Endothelial cell of umbilical vein (primary cell): ENCODE measurements at regions not wholly inside any gene's neighbourhood (a gene's known extent, or its start where the extent isn't known, plus 50 kb on each side); places are given as distances from the start of the nearest gene placed in this dataset.

Experiments used
- BruUV-seq: library from RNA; stranded (reverse); fragments of 400-500 nt; replicated peaks from 2 replicates; lab custom pipeline; 2021; lab: Mats Ljungman, UMichigan
- CTCF ChIA-PET: fragments of 300-600, 350-600 bp; sonication (Branson Sonifier 250); formaldehyde crosslinking; loops from one replicate; lab custom pipeline; 2021; ENCODE audit warnings: antibody characterized with exemption, inconsistent platforms; lab: Charles Lee
- POLR2A ChIA-PET: fragments of 300-600, 350-600 bp; sonication (Branson Sonifier 250); formaldehyde crosslinking; loops from one replicate; lab custom pipeline; 2021; ENCODE audit warnings: antibody characterized with exemption, inconsistent platforms; lab: Charles Lee
- DNase-seq: peaks from one replicate; pipeline ENCODE4 v3.0.0-alpha.2; 2011; ENCODE audit warnings: low read depth, low spot score
- FAIRE-seq: peaks from 2 replicates; lab custom pipeline; 2011; peaks lifted over from hg19 to GRCh38; lab: Jason Lieb, UNC
- H2AFZ ChIP-seq: 2 replicates; pipeline ENCODE4 v1.6.0; 2012; ENCODE audit warnings: low read depth, low read length, control low read depth, inconsistent platforms
- H3K27ac ChIP-seq: 2 replicates; pipeline ENCODE4 v1.5.1; 2011; ENCODE audit warnings: low read depth, mild to moderate bottlenecking, control low read depth, low read length, moderate library complexity; ENCODE audit not compliant: insufficient read depth
- H3K27me3 ChIP-seq, 2 experiments: 2 replicates each; pipeline versions ENCODE4 v1.6.0 to v1.6.1; 2011; ENCODE audit warnings: low read length in 2 of 2, mixed read lengths in 1 of 2; ENCODE audit not compliant: control insufficient read depth in 2 of 2, insufficient read depth in 2 of 2
- H3K36me3 ChIP-seq, 2 experiments: 2 replicates in 1 of 2; 3 replicates in 1 of 2; pipeline ENCODE4 v1.5.1; 2011; ENCODE audit warnings: low read length in 2 of 2, mild to moderate bottlenecking in 1 of 2, moderate library complexity in 1 of 2; ENCODE audit not compliant: control insufficient read depth in 2 of 2, insufficient read depth in 2 of 2; ENCODE audit errors: extremely low read depth in 1 of 2
- H3K4me1 ChIP-seq: 3 replicates; pipeline ENCODE4 v1.5.1; 2011; ENCODE audit warnings: mild to moderate bottlenecking, low read length; ENCODE audit not compliant: control insufficient read depth, insufficient read depth; ENCODE audit errors: extremely low read depth
- H3K4me2 ChIP-seq: 2 replicates; pipeline ENCODE4 v1.6.1; 2011; ENCODE audit warnings: low read length, control low read depth, mixed read lengths; ENCODE audit not compliant: insufficient read depth
- H3K4me3 ChIP-seq, 3 experiments: fragments of 200-600 bp in 1 of 3; sonication (generic), shearing (Covaris generic) in 1 of 3; replicated peaks in 1 of 3; 2 replicates each; pipeline ENCODE4 v1.5.1; 2011 to 2016; ENCODE audit warnings: control low read depth in 3 of 3, low read length in 3 of 3, mild to moderate bottlenecking in 2 of 3, inconsistent platforms in 1 of 3, low read depth in 1 of 3, moderate library complexity in 1 of 3; ENCODE audit not compliant: insufficient read depth in 1 of 3
- H3K79me2 ChIP-seq: 2 replicates; pipeline ENCODE4 v1.6.0; 2012; ENCODE audit warnings: low read length, inconsistent platforms; ENCODE audit not compliant: control insufficient read depth, insufficient read depth
- H3K9ac ChIP-seq: replicated peaks from 2 replicates; pipeline ENCODE3; 2011; ENCODE audit warnings: low read length, control low read depth; ENCODE audit not compliant: insufficient read depth; ENCODE audit errors: extremely low read depth
- H3K9me1 ChIP-seq: replicated peaks from 3 replicates; pipeline ENCODE4 v1.6.0; 2011; ENCODE audit warnings: mild to moderate bottlenecking, low read length; ENCODE audit not compliant: control insufficient read depth, insufficient read depth; ENCODE audit errors: extremely low read depth
- H3K9me3 ChIP-seq: replicated peaks from 2 replicates; pipeline ENCODE4 v1.5.1; 2012; ENCODE audit warnings: low read length, inconsistent platforms; ENCODE audit not compliant: control insufficient read depth, insufficient read depth
- H4K20me1 ChIP-seq: replicated peaks from 2 replicates; pipeline ENCODE3; 2011; ENCODE audit warnings: mild to moderate bottlenecking, low read length; ENCODE audit not compliant: control insufficient read depth, insufficient read depth; ENCODE audit errors: extremely low read depth
- CTCF ChIP-seq, 2 donors: IDR thresholded peaks; 1 replicate in 1 of 2; 2 replicates in 1 of 2; pipeline ENCODE4 v1.5.1; 2011; ENCODE audit warnings: low read length in 2 of 2, mild to moderate bottlenecking in 2 of 2, moderate library complexity in 2 of 2, control low read depth in 1 of 2, inconsistent platforms in 1 of 2, low read depth in 1 of 2; ENCODE audit not compliant: insufficient read depth in 1 of 2; ENCODE audit errors: extremely low read depth in 1 of 2
- EZH2 ChIP-seq: IDR thresholded peaks from 2 replicates; pipeline ENCODE4 v1.6.1; 2012; ENCODE audit warnings: borderline replicate concordance, low read depth, mild to moderate bottlenecking, moderate library complexity, low read length, inconsistent platforms; ENCODE audit not compliant: severe bottlenecking
- FOS ChIP-seq: IDR thresholded peaks from 2 replicates; pipeline ENCODE4 v1.6.1; 2011; ENCODE audit warnings: mild to moderate bottlenecking, low read length, moderate library complexity, borderline replicate concordance; ENCODE audit not compliant: insufficient read depth
- GATA2 ChIP-seq: IDR thresholded peaks from 2 replicates; pipeline ENCODE4 v1.7.0; 2011; ENCODE audit warnings: low read depth, mild to moderate bottlenecking, moderate library complexity, mixed read lengths, low read length; ENCODE audit not compliant: insufficient read length, insufficient read depth
- JUN ChIP-seq: IDR thresholded peaks from 2 replicates; pipeline ENCODE4 v1.6.1; 2011; ENCODE audit warnings: borderline replicate concordance, low read depth; ENCODE audit not compliant: insufficient read length, insufficient read depth
- MAX ChIP-seq: IDR thresholded peaks from 2 replicates; pipeline ENCODE4 v1.6.1; 2011; ENCODE audit not compliant: insufficient read depth, insufficient read length
- MYC ChIP-seq: IDR thresholded peaks from one replicate; pipeline ENCODE4 v1.6.1; 2011; ENCODE audit warnings: mild to moderate bottlenecking, low read depth, low read length
- POLR2A ChIP-seq: IDR thresholded peaks from 2 replicates; pipeline ENCODE4 v1.6.1; 2012; ENCODE audit warnings: low read depth, mild to moderate bottlenecking, control low read depth, low read length
- POLR2AphosphoS5 ChIP-seq: IDR thresholded peaks from 2 replicates; pipeline ENCODE4 v1.6.1; 2012; ENCODE audit warnings: low read depth, mild to moderate bottlenecking, control low read depth, low read length, moderate library complexity; ENCODE audit not compliant: insufficient read depth
- dilution Hi-C: fragments of 300-500 bp; cut with MboI; formaldehyde crosslinking; loops from one replicate; pipeline ENCODE4 v1.15.0; 2019; ENCODE audit warnings: low sequenced_read_pairs; ENCODE audit not compliant: extremely low pct_ligation_motif_present
- intact Hi-C: fragments of 100-400 bp; cut with micrococcal nuclease; formaldehyde crosslinking; loops from one replicate; pipeline ENCODE4 v1.10.0; 2022

- H3K4me1 ChIP-seq = no peaks in the 10 kb centered on the region
- no peak overlapping the region for H2AFZ ChIP-seq
- H3K9me3 ChIP-seq = peaks cover 4% of the 10 kb centered on the region
- intact Hi-C loops = no loop called here
- no peak overlapping the region for H3K4me3 ChIP-seq
- no peaks in the 10 kb centered on the region for H3K27me3 ChIP-seq
- DNase-seq (no peak), FAIRE-seq (no peak)
- no peaks in the 10 kb centered on the region for H3K79me2 ChIP-seq
- ChIA-PET POLR2A (no interaction called here), CTCF (no interaction called here)
- H3K36me3 ChIP-seq = no peaks in the 10 kb centered on the region
- dilution Hi-C loops = no loop called here
- no peak for TF ChIP-seq MAX
- no peak for TF ChIP-seq JUN
- no peak for TF ChIP-seq MYC
- H3K27ac ChIP-seq = no peak overlapping the region
- no TSS peak for BruUV-seq
- no peaks in the 10 kb centered on the region for H3K9me1 ChIP-seq
- no peak overlapping the region for H3K4me2 ChIP-seq
- no peaks in the 10 kb centered on the region for H4K20me1 ChIP-seq
- no peak overlapping the region for H3K9ac ChIP-seq
These were observed 296.3 kb downstream of the KCNN2 start for GRCh38 chr5:114658194-114658593.

GRCh38 chr5:114657342-114658130 is 295.7 kb downstream of the KCNN2 start:
- no peaks in the 10 kb centered on the region for H3K4me1 ChIP-seq
- no peaks in the 10 kb centered on the region for H3K79me2 ChIP-seq
- intact Hi-C loops (no loop called here), dilution Hi-C loops (no loop called here)
- H3K4me3 ChIP-seq = no peak overlapping the region
- CTCF ChIA-PET = no interaction called here
- no peak for FAIRE-seq
- no peaks in the 10 kb centered on the region for H4K20me1 ChIP-seq
- POLR2A ChIA-PET = no interaction called here
- H3K27me3 ChIP-seq = no peaks in the 10 kb centered on the region
- no peak overlapping the region for H2AFZ ChIP-seq
- no peak overlapping the region for H3K4me2 ChIP-seq
- no peak overlapping the region for H3K9ac ChIP-seq
- TF ChIP-seq JUN (no peak), FOS (no peak), MAX (no peak), MYC (no peak), POLR2A (no peak), POLR2AphosphoS5 (no peak), EZH2 (no peak), CTCF (IDR thresholded peaks at IDR 0.05; ENCODE audit: extremely low read depth in 1 of 2, insufficient read depth in 1 of 2, low read depth in 1 of 2, low read length in 2 of 2) (no peak), GATA2 (no peak)
- H3K9me1 ChIP-seq = no peaks in the 10 kb centered on the region
- no peak overlapping the region for H3K27ac ChIP-seq
- H3K9me3 ChIP-seq = peaks cover 2% of the 10 kb centered on the region
- H3K36me3 ChIP-seq = no peaks in the 10 kb centered on the region
- BruUV-seq = no TSS peak
- no peak for DNase-seq
